DMS153 treated with DMSO at 0.1 percent for 48 hours (cell line): ENCODE measurements at regions not wholly inside any gene's neighbourhood (a gene's known extent, or its start where the extent isn't known, plus 50 kb on each side); places are given as distances from the start of the nearest gene placed in this dataset.
"Not testable (repeated sequence)": the region's sequence is repeated elsewhere in the genome, so short reads cannot be mapped to it uniquely, and the experiment has no call there.

Experiments used
- DNase-seq: peaks from one replicate; lab custom pipeline; 2025; ENCODE audit not compliant: unreplicated experiment; lab: John Stamatoyannopoulos, UW

GRCh38 chr2:89795530-89795929 is 1104.1 kb downstream of the RPIA start:
- not testable (repeated sequence) for DNase-seq

GRCh38 chr2:89797320-89798038 is 1106.0 kb downstream of the RPIA start:
- no peak for DNase-seq

GRCh38 chr2:89801207-89801606 is 1109.7 kb downstream of the RPIA start:
- DNase-seq = not testable (repeated sequence)

- not testable (repeated sequence) for DNase-seq
These were observed 1114.9 kb downstream of the RPIA start for GRCh38 chr2:89806363-89806762.

- no peak for DNase-seq
These were observed 1119.8 kb downstream of the RPIA start for GRCh38 chr2:89811295-89811694.

GRCh38 chr2:89811910-89812309 is 1120.4 kb downstream of the RPIA start:
- DNase-seq = not testable (repeated sequence)

GRCh38 chr2:89814359-89814758 is 1122.9 kb downstream of the RPIA start:
- not testable (repeated sequence) for DNase-seq

GRCh38 chr2:89818873-89819272 is 1127.4 kb downstream of the RPIA start:
- DNase-seq = no peak

- DNase-seq = no peak
These were observed 1128.3 kb downstream of the RPIA start for GRCh38 chr2:89819809-89820208.

GRCh38 chr2:89820248-89820647 is 1128.8 kb downstream of the RPIA start:
- DNase-seq = no peak

GRCh38 chr2:89821455-89821945 is 1130.0 kb downstream of the RPIA start:
- no peak for DNase-seq

GRCh38 chr2:89822342-89822741 is 1130.9 kb downstream of the RPIA start:
- not testable (repeated sequence) for DNase-seq

- no peak for DNase-seq
These were observed 1132.1 kb downstream of the RPIA start for GRCh38 chr2:89823556-89823955.

- DNase-seq = no peak
These were observed 1133.6 kb downstream of the RPIA start for GRCh38 chr2:89825034-89825433.

GRCh38 chr2:89826741-89827140 is 1135.3 kb downstream of the RPIA start:
- DNase-seq = not testable (repeated sequence)

- not testable (repeated sequence) for DNase-seq
These were observed 1136.4 kb downstream of the RPIA start for GRCh38 chr2:89827829-89828228.

GRCh38 chr2:89828416-89828815 is 1136.9 kb downstream of the RPIA start:
- DNase-seq = not testable (repeated sequence)

GRCh38 chr2:89828961-89829631 is 1137.6 kb downstream of the RPIA start:
- not testable (repeated sequence) for DNase-seq

- DNase-seq = no peak
These were observed 1138.4 kb downstream of the RPIA start for GRCh38 chr2:89829828-89830227.

- DNase-seq = not testable (repeated sequence)
These were observed 1139.1 kb downstream of the RPIA start for GRCh38 chr2:89830341-89831218.
